WTC11 (cell line): ENCODE measurements at regions not wholly inside any gene's neighbourhood (a gene's known extent, or its start where the extent isn't known, plus 50 kb on each side); places are given as distances from the start of the nearest gene placed in this dataset.

ENCODE experiments used
- CREM ChIP-seq: sonication (generic); formaldehyde crosslinking; IDR thresholded peaks from 2 replicates; pipeline ENCODE4 v1.8.1; 2022; ENCODE audit warnings: mild to moderate bottlenecking, missing genetic modification reagents, moderate library complexity
- CTCF ChIP-seq: fragments of 200-600 bp; IDR thresholded peaks from 2 replicates; pipeline ENCODE4 v1.8.0; 2022; ENCODE audit warnings: antibody characterized with exemption
- TCF7 ChIP-seq: sonication (generic); formaldehyde crosslinking; IDR thresholded peaks from 2 replicates; pipeline ENCODE4 v1.8.0; 2022; ENCODE audit warnings: mild to moderate bottlenecking, low read depth, missing genetic modification reagents, moderate library complexity
- ZNF263 ChIP-seq: sonication (generic); formaldehyde crosslinking; IDR thresholded peaks from 2 replicates; pipeline ENCODE4 v1.8.1; 2022; ENCODE audit warnings: low read depth, mild to moderate bottlenecking, moderate library complexity, missing genetic modification reagents

DNA sequence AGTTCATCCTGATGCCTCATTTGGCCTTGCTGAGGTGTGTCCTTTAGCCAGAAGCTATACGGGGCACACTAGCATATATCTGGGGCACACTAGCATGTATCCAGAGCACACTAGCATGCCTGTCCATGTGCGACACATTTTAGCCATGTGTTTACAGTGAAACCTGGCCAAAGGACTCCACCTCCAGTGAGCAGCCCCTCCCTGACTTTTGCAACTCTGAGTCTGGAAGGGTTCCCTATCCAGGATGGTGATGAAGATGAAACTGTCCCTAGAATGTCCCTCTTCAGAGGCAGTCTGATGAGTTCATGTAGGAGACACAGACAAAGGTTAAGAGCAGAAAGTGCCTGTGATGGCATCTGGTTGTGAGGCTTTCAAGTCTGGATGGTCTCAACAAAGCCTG, 61.4 kb upstream of the LGALSL start:
- TF ChIP-seq CTCF, result no peak
- TF ChIP-seq CREM (CRISPR knock-in tag), result no peak
- TF ChIP-seq TCF7 (CRISPR knock-in tag), result no peak
- no peak for TF ChIP-seq ZNF263 (CRISPR knock-in tag)
